Vagina (tissue), 2 donors: ENCODE measurements at regions not wholly inside any gene's neighbourhood (a gene's known extent, or its start where the extent isn't known, plus 50 kb on each side); places are given as distances from the start of the nearest gene placed in this dataset.

ENCODE experiments used
- DNase-seq, 2 donors: peaks; one replicate each; pipeline ENCODE4 v3.0.0-alpha.2; 2017; ENCODE audit errors: extremely low spot score in 2 of 2
- H3K27ac ChIP-seq: fragments of 200-600 bp; sonication (generic); one replicate; pipeline ENCODE4 v1.5.1; 2019
- H3K27me3 ChIP-seq: fragments of 200-600 bp; sonication (generic); one replicate; pipeline ENCODE4 v1.5.1; 2019
- H3K36me3 ChIP-seq, 2 donors: fragments of 200-600 bp; sonication (generic); one replicate each; pipeline ENCODE4 v1.5.1; 2017 to 2019
- H3K4me1 ChIP-seq: fragments of 200-600 bp; sonication (generic); one replicate; pipeline ENCODE4 v1.5.1; 2019
- H3K4me3 ChIP-seq, 2 donors: fragments of 200-600 bp; sonication (generic); 1 replicate in 1 of 2; 2 replicates in 1 of 2; pipeline ENCODE4 v1.5.1; 2016 to 2019
- H3K9me3 ChIP-seq: fragments of 200-600 bp; sonication (generic); one replicate; pipeline ENCODE4 v1.5.1; 2019
- POLR2A ChIP-seq, 2 donors: fragments of 450-650 bp; IDR thresholded peaks; one replicate each; pipeline ENCODE4 v1.6.1; 2017; ENCODE audit warnings: antibody characterized with exemption in 2 of 2, mild to moderate bottlenecking in 2 of 2, moderate library complexity in 2 of 2
- POLR2AphosphoS5 ChIP-seq, 2 donors: sonication (generic); formaldehyde crosslinking; IDR thresholded peaks; one replicate each; pipeline ENCODE4 v1.9.0; 2017; ENCODE audit warnings: antibody characterized with exemption in 2 of 2, mild to moderate bottlenecking in 2 of 2, low read depth in 1 of 2; ENCODE audit not compliant: insufficient read depth in 1 of 2
- intact Hi-C: fragments of 100-400 bp; cut with DNase I; formaldehyde crosslinking; loops from one replicate; pipeline ENCODE4 v1.15.1; 2023
- TF ChIP-seq, protein P1 (sequence below), 3 experiments: fragments of 450-650 bp in 2 of 3; fragments of 200-600 bp in 1 of 3; sonication (generic) in 1 of 3; IDR thresholded peaks; one replicate each; pipeline ENCODE4 v1.5.1; 2017 to 2019; ENCODE audit warnings: antibody characterized with exemption in 3 of 3, mild to moderate bottlenecking in 2 of 3, moderate library complexity in 2 of 3

DNA sequence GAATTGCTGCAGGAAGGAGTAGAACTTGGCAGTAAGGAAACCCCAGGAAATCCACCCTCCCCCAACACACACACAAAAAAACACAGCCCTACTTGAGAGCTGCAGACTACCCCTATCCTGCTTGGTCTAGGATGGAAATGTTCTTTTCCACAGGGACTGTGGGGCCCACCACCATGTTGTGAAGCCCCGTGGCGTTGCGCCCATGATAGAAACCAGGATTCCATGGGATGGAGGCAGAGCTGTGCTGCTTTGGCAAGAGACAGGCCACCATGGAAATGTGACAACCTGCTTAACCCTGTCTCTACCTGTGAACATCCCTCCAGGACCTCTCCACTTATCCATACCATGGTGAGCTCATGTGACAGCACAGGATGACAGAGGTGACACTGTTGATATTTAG lies 121.1 kb upstream of the NGF start:
- no peak for DNase-seq
- intact Hi-C loops: loop anchor here (10.0 kb wide), 1 partner anchor 104 kb away; no protein-coding TSS in a partner anchor
- H3K9me3 ChIP-seq: no peaks in the 10 kb centered on the region

DNA sequence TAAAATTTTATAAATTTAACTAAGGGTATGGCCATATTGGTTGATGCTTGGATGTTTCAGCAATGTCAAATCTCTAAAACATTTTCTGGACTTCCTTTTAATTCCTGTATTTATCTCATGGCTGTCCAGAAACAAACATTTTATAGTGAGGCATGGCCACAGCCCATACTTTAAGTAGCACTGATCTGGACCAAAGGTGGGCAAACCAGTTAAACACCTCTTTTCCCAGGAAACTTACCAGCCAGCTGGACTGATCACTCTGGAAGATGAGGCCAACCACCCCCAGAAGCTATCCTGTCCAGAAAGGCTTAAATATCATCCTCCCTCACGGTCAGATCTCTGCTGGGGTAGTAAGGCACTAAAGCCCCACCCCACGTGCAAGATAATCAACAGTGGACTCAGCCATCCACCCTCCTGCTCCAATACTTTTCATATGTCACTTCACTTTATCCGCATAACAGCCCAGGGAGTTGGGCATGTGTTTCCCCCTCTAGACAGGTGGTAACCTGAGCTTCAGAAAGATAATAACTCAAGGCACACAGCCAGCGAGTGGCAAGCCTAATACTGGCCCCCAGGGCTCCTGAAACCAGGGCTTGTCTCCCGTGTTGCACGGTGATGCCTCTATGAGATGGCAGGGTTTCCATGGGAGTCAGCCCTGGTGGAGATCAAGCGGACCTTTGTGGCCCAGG lies 120.5 kb upstream of the NGF start:
- Histone ChIP-seq H3K4me3 (no peak overlapping the region), H3K27me3 (no peaks in the 10 kb centered on the region), H3K36me3 (no peaks in the 10 kb centered on the region), H3K4me1 (no peaks in the 10 kb centered on the region), H3K27ac (no peak overlapping the region), H3K9me3 (no peaks in the 10 kb centered on the region)
- no peak for DNase-seq
- intact Hi-C loops: loop anchor here (10.0 kb wide), 1 partner anchor 104 kb away; no protein-coding TSS in a partner anchor
- TF ChIP-seq, protein P1, sequence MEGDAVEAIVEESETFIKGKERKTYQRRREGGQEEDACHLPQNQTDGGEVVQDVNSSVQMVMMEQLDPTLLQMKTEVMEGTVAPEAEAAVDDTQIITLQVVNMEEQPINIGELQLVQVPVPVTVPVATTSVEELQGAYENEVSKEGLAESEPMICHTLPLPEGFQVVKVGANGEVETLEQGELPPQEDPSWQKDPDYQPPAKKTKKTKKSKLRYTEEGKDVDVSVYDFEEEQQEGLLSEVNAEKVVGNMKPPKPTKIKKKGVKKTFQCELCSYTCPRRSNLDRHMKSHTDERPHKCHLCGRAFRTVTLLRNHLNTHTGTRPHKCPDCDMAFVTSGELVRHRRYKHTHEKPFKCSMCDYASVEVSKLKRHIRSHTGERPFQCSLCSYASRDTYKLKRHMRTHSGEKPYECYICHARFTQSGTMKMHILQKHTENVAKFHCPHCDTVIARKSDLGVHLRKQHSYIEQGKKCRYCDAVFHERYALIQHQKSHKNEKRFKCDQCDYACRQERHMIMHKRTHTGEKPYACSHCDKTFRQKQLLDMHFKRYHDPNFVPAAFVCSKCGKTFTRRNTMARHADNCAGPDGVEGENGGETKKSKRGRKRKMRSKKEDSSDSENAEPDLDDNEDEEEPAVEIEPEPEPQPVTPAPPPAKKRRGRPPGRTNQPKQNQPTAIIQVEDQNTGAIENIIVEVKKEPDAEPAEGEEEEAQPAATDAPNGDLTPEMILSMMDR (IDR thresholded peaks at IDR 0.05): no peak
- no peak for TF ChIP-seq POLR2AphosphoS5 (IDR thresholded peaks at IDR 0.05; ENCODE audit: insufficient read depth in 1 of 2, low read depth in 1 of 2)
- no peak for TF ChIP-seq POLR2A (IDR thresholded peaks at IDR 0.05)

More for the DNA sequence above, 121.1 kb upstream of the NGF start:
- TF ChIP-seq POLR2A (IDR thresholded peaks at IDR 0.05): no peak
- no peak for TF ChIP-seq POLR2AphosphoS5 (IDR thresholded peaks at IDR 0.05; ENCODE audit: insufficient read depth in 1 of 2, low read depth in 1 of 2)
- Histone ChIP-seq H3K36me3 (no peaks in the 10 kb centered on the region), H3K4me1 (no peaks in the 10 kb centered on the region), H3K27me3 (no peaks in the 10 kb centered on the region), H3K27ac (no peak overlapping the region), H3K4me3 (no peak overlapping the region)

DNA sequence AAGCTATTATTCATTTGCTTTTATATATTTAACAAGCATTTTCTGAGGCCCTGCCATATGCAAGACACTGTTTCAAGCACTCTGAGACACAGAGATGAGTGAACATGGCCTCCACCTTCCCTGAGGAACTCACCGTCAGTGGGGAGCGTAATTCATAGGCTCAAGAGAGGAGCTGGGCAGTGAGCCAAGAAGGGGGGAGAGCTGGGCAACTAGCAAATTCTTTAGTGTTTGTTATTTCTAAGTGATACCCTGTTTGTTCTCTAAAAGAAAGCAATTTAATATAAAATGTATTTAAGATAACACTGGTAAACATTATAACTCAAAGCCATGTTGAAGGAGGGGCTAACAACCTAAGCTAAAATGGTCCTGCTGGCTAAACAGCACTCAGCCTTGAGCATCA lies 119.2 kb upstream of the NGF start:
- intact Hi-C loops: loop anchor here (10.0 kb wide), 1 partner anchor 102 kb away; no protein-coding TSS in a partner anchor
- Histone ChIP-seq H3K36me3 (no peaks in the 10 kb centered on the region), H3K9me3 (no peaks in the 10 kb centered on the region), H3K4me3 (no peak overlapping the region), H3K27ac (no peak overlapping the region), H3K27me3 (no peaks in the 10 kb centered on the region), H3K4me1 (no peaks in the 10 kb centered on the region)
- DNase-seq: no peak
- TF ChIP-seq POLR2AphosphoS5 (IDR thresholded peaks at IDR 0.05; ENCODE audit: insufficient read depth in 1 of 2, low read depth in 1 of 2): no peak
- TF ChIP-seq, protein P1 (IDR thresholded peaks at IDR 0.05): no peak
- no peak for TF ChIP-seq POLR2A (IDR thresholded peaks at IDR 0.05)

GRCh38 chr1:115456441-115456961 lies 118.5 kb upstream of the NGF start:
- no peak for DNase-seq
- Histone ChIP-seq H3K9me3 (no peaks in the 10 kb centered on the region), H3K27ac (no peak overlapping the region), H3K4me1 (no peaks in the 10 kb centered on the region), H3K4me3 (no peak overlapping the region), H3K36me3 (no peaks in the 10 kb centered on the region), H3K27me3 (no peaks in the 10 kb centered on the region)
- intact Hi-C loops: loop anchor here (10.0 kb wide), 1 partner anchor 102 kb away; no protein-coding TSS in a partner anchor
- TF ChIP-seq POLR2AphosphoS5 (IDR thresholded peaks at IDR 0.05; ENCODE audit: insufficient read depth in 1 of 2, low read depth in 1 of 2) (no peak), POLR2A (IDR thresholded peaks at IDR 0.05) (no peak)
- TF ChIP-seq, protein P1 (IDR thresholded peaks at IDR 0.05): no peak

- intact Hi-C loops: loop anchor here (10.0 kb wide), 1 partner anchor 100 kb away; no protein-coding TSS in a partner anchor
- no peaks in the 10 kb centered on the region for H3K36me3 ChIP-seq
- H3K27ac ChIP-seq: no peak overlapping the region
- H3K9me3 ChIP-seq: no peaks in the 10 kb centered on the region
- no peak for DNase-seq
- no peaks in the 10 kb centered on the region for H3K27me3 ChIP-seq
- no peak overlapping the region for H3K4me3 ChIP-seq
- H3K4me1 ChIP-seq: no peaks in the 10 kb centered on the region
- TF ChIP-seq POLR2A (IDR thresholded peaks at IDR 0.05) (no peak), POLR2AphosphoS5 (IDR thresholded peaks at IDR 0.05; ENCODE audit: insufficient read depth in 1 of 2, low read depth in 1 of 2) (no peak)
- TF ChIP-seq, protein P1 (IDR thresholded peaks at IDR 0.05): no peak
These were observed 116.9 kb upstream of the NGF start for GRCh38 chr1:115454837-115455511.
